ENCODE measurements at regions not wholly inside any gene's neighbourhood (a gene's known extent, or its start where the extent isn't known, plus 50 kb on each side); places are given as distances from the start of the nearest gene placed in this dataset.

DNA sequence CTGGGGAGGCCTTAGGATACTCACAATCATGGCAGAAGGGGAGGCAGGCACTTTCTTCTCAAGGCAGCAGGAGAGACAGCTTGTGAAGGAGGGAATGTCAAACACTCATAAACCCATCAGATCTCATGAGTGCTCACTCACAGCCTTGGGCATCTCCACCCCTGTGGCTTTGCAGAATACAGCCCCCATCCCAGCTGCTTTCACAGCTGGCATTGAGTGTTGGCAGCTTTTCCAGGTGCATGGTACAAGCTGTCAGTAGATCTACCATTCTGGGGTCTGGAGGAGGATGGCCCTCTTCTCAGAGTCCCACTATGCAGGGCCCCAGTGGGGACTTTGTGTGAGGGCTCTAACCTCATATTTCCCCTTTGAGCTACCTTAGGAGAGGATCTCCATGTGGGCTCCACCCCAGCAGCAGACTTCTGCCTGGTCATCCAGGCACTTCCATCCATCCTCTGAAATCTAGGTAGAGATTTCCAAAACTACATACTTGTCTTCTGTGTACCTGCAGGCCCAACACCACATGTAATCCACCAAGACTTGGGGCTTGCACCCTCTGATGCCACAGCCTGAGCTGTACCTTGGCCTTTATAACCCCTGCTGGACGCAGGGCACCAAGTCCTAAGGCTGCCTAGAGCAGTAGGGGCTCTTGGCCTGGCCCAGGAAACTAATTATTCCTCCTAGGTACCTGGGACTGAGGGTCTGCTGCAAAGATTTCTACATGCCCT lies 404.2 kb upstream of the EPHA6 start:
- Mint-ChIP-seq H3K9me3 (ENCODE audit: unreplicated experiment) (no peaks in the 10 kb centered on the region), H3K4me3 (ENCODE audit: unreplicated experiment) (no peak overlapping the region), H3K27me3 (ENCODE audit: insufficient read depth, unreplicated experiment) (no peaks in the 10 kb centered on the region), H3K4me1 (ENCODE audit: insufficient read depth, unreplicated experiment) (no peaks in the 10 kb centered on the region), H3K36me3 (ENCODE audit: insufficient read depth, unreplicated experiment) (no peaks in the 10 kb centered on the region), H3K27ac (ENCODE audit: low read depth, unreplicated experiment) (no peak overlapping the region)
- TF ChIP-seq CTCF (IDR thresholded peaks at IDR 0.05; ENCODE audit: unreplicated experiment) = no peak
- POLR2A ChIA-PET = no interaction called here
- CTCF ChIA-PET = interaction anchor here (1.0 kb wide), 1 partner anchor 9 kb away, joined by 3 read pairs; no protein-coding TSS in a partner anchor
- BruUV-seq (replicated peaks) = no TSS peak
- DNase-seq (ENCODE audit: unreplicated experiment) = no peak
- intact Hi-C loops (cut with micrococcal nuclease) = no loop called here

DNA sequence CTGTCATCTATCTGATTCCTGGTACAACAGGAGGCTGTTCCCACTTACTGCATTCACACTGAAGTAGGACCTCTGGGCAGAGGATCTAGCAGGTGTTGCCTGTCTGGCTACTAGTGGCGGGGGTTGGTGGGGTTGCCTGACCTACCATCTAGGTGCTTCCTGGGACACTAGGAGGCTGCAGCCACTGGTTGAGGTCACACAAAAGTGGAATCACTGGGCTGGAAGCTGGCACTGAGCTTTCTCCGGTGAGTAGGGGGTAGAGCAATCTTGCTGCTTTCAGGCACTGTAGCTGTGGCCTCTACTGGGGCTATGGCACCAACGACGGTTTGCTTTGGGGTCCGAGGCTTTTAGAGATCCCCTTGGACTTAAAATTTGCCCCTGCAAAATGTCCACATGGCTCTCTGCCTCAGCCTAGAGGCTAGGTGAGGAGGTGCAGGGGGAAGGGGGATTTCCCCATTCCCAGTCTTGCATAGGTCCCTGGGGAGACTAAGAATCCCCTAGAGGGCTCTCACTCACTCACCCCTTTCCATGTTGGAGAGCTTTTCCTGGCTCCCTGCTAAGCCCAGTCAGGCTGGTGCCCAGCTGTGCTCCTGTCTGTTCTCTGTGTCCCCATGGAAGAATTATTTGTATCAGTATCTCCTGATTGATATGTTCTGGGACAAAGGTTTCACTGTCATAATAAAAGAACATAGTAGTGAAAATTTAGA lies 397.7 kb upstream of the EPHA6 start:
- H3K27ac Mint-ChIP-seq (ENCODE audit: low read depth, unreplicated experiment) = no peak overlapping the region
- H3K4me1 Mint-ChIP-seq (ENCODE audit: insufficient read depth, unreplicated experiment) = no peaks in the 10 kb centered on the region
- BruUV-seq (replicated peaks) = no TSS peak
- TF ChIP-seq CTCF (IDR thresholded peaks at IDR 0.05; ENCODE audit: unreplicated experiment) = no peak
- POLR2A ChIA-PET = no interaction called here
- intact Hi-C loops (cut with micrococcal nuclease) = no loop called here
- no peaks in the 10 kb centered on the region for H3K27me3 Mint-ChIP-seq (ENCODE audit: insufficient read depth, unreplicated experiment)
- CTCF ChIA-PET = interaction anchor here (0.5 kb wide), 1 partner anchor 156 kb away, joined by 3 read pairs; no protein-coding TSS in a partner anchor
- H3K36me3 Mint-ChIP-seq (ENCODE audit: insufficient read depth, unreplicated experiment) = no peaks in the 10 kb centered on the region
- H3K4me3 Mint-ChIP-seq (ENCODE audit: unreplicated experiment) = no peak overlapping the region
- H3K9me3 Mint-ChIP-seq (ENCODE audit: unreplicated experiment) = no peaks in the 10 kb centered on the region
- DNase-seq (ENCODE audit: unreplicated experiment) = no peak

GRCh38 chr3:96428097-96428496 lies 386.3 kb upstream of the EPHA6 start:
- Mint-ChIP-seq H3K36me3 (ENCODE audit: insufficient read depth, unreplicated experiment) (no peaks in the 10 kb centered on the region), H3K4me3 (ENCODE audit: unreplicated experiment) (no peak overlapping the region), H3K4me1 (ENCODE audit: insufficient read depth, unreplicated experiment) (no peaks in the 10 kb centered on the region), H3K27me3 (ENCODE audit: insufficient read depth, unreplicated experiment) (no peaks in the 10 kb centered on the region), H3K9me3 (ENCODE audit: unreplicated experiment) (no peaks in the 10 kb centered on the region), H3K27ac (ENCODE audit: low read depth, unreplicated experiment) (no peak overlapping the region)
- BruUV-seq (replicated peaks) = no TSS peak
- TF ChIP-seq CTCF (IDR thresholded peaks at IDR 0.05; ENCODE audit: unreplicated experiment) = no peak
- no peak for DNase-seq (ENCODE audit: unreplicated experiment)
- POLR2A ChIA-PET = no interaction called here
- intact Hi-C loops (cut with micrococcal nuclease) = no loop called here
- CTCF ChIA-PET = no interaction called here

GRCh38 chr3:96430079-96430478 lies 384.3 kb upstream of the EPHA6 start:
- no peak for TF ChIP-seq CTCF (IDR thresholded peaks at IDR 0.05; ENCODE audit: unreplicated experiment)
- ChIA-PET CTCF (interaction anchor here (0.6 kb wide), 1 partner anchor 176 kb away, joined by 3 read pairs; no protein-coding TSS in a partner anchor), POLR2A (no interaction called here)
- Mint-ChIP-seq H3K27me3 (ENCODE audit: insufficient read depth, unreplicated experiment) (no peaks in the 10 kb centered on the region), H3K4me1 (ENCODE audit: insufficient read depth, unreplicated experiment) (no peaks in the 10 kb centered on the region), H3K9me3 (ENCODE audit: unreplicated experiment) (no peaks in the 10 kb centered on the region), H3K27ac (ENCODE audit: low read depth, unreplicated experiment) (no peak overlapping the region), H3K4me3 (ENCODE audit: unreplicated experiment) (no peak overlapping the region), H3K36me3 (ENCODE audit: insufficient read depth, unreplicated experiment) (no peaks in the 10 kb centered on the region)
- no peak for DNase-seq (ENCODE audit: unreplicated experiment)
- BruUV-seq (replicated peaks) = no TSS peak
- intact Hi-C loops (cut with micrococcal nuclease) = no loop called here
